ENCODE measurements at regions not wholly inside any gene's neighbourhood (a gene's known extent, or its start where the extent isn't known, plus 50 kb on each side); places are given as distances from the start of the nearest gene placed in this dataset.

DNA sequence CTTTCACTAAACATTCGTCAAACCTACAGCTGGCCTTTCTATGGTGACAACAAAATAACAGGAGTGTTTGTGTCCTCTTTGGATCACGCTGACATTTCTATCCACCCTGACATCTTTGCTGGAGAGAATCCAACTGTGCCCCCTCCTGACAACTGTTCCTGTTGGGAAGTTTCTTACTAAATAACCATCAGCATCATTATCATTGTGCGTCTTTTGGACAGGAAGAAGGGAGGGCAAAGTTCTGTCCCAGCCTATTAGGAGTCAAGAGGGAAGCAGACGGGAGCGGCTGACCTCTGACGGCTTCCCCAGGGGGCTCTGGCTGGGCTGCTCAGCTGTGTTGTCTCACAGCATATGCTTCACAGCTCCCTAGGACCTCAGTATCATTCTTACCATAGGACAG, 195.9 kb upstream of the SULF2 start:
- TF ChIP-seq, protein P1, sequence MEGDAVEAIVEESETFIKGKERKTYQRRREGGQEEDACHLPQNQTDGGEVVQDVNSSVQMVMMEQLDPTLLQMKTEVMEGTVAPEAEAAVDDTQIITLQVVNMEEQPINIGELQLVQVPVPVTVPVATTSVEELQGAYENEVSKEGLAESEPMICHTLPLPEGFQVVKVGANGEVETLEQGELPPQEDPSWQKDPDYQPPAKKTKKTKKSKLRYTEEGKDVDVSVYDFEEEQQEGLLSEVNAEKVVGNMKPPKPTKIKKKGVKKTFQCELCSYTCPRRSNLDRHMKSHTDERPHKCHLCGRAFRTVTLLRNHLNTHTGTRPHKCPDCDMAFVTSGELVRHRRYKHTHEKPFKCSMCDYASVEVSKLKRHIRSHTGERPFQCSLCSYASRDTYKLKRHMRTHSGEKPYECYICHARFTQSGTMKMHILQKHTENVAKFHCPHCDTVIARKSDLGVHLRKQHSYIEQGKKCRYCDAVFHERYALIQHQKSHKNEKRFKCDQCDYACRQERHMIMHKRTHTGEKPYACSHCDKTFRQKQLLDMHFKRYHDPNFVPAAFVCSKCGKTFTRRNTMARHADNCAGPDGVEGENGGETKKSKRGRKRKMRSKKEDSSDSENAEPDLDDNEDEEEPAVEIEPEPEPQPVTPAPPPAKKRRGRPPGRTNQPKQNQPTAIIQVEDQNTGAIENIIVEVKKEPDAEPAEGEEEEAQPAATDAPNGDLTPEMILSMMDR (IDR thresholded peaks at IDR 0.05; ENCODE audit: low read depth, low read length) = no peak
- TF ChIP-seq EZH2phosphoT487 (IDR thresholded peaks at IDR 0.05; ENCODE audit: low read depth) = no peak
